Thyroid gland (tissue), 4 donors: ENCODE measurements at regions not wholly inside any gene's neighbourhood (a gene's known extent, or its start where the extent isn't known, plus 50 kb on each side); places are given as distances from the start of the nearest gene placed in this dataset.

ENCODE experiments used
- POLR2A ChIP-seq, 2 donors: fragments of 450-650 bp; IDR thresholded peaks; one replicate each; pipeline ENCODE4 v1.6.1; 2017; ENCODE audit warnings: antibody characterized with exemption in 2 of 2, mild to moderate bottlenecking in 2 of 2, moderate library complexity in 1 of 2
- TF ChIP-seq, protein P1 (sequence below), 6 experiments: fragments of 200-600 bp in 3 of 6; fragments of 450-650 bp in 3 of 6; sonication (generic) in 3 of 6; IDR thresholded peaks; one replicate each; pipeline ENCODE4 v1.5.1; 2016 to 2019; ENCODE audit warnings: antibody characterized with exemption in 6 of 6, mild to moderate bottlenecking in 2 of 6, inconsistent platforms in 1 of 6, moderate library complexity in 1 of 6

DNA sequence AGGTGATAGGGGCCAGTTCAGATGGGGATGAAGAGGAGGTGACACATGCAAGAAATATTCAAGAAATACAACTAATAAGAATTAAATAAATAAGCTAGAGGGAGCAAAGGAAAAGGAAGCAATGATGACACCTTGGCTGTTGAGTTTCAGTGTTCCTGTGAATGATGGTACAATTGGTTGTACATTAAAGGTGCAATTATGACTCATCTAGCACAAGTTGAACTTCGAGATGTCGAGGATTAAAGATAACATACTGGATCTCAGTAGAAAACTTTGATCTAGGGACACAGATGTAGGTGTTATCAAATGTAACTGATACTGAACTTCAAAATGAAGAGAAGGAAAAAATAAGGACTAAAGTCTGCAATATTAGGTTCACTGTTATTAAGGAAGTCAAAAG is 760.6 kb upstream of the CHAC2 start:
- TF ChIP-seq, protein P1, sequence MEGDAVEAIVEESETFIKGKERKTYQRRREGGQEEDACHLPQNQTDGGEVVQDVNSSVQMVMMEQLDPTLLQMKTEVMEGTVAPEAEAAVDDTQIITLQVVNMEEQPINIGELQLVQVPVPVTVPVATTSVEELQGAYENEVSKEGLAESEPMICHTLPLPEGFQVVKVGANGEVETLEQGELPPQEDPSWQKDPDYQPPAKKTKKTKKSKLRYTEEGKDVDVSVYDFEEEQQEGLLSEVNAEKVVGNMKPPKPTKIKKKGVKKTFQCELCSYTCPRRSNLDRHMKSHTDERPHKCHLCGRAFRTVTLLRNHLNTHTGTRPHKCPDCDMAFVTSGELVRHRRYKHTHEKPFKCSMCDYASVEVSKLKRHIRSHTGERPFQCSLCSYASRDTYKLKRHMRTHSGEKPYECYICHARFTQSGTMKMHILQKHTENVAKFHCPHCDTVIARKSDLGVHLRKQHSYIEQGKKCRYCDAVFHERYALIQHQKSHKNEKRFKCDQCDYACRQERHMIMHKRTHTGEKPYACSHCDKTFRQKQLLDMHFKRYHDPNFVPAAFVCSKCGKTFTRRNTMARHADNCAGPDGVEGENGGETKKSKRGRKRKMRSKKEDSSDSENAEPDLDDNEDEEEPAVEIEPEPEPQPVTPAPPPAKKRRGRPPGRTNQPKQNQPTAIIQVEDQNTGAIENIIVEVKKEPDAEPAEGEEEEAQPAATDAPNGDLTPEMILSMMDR (IDR thresholded peaks at IDR 0.05): no peak
- no peak for TF ChIP-seq POLR2A (IDR thresholded peaks at IDR 0.05)
